ENCODE measurements at regions not wholly inside any gene's neighbourhood (a gene's known extent, or its start where the extent isn't known, plus 50 kb on each side); places are given as distances from the start of the nearest gene placed in this dataset.

DNA sequence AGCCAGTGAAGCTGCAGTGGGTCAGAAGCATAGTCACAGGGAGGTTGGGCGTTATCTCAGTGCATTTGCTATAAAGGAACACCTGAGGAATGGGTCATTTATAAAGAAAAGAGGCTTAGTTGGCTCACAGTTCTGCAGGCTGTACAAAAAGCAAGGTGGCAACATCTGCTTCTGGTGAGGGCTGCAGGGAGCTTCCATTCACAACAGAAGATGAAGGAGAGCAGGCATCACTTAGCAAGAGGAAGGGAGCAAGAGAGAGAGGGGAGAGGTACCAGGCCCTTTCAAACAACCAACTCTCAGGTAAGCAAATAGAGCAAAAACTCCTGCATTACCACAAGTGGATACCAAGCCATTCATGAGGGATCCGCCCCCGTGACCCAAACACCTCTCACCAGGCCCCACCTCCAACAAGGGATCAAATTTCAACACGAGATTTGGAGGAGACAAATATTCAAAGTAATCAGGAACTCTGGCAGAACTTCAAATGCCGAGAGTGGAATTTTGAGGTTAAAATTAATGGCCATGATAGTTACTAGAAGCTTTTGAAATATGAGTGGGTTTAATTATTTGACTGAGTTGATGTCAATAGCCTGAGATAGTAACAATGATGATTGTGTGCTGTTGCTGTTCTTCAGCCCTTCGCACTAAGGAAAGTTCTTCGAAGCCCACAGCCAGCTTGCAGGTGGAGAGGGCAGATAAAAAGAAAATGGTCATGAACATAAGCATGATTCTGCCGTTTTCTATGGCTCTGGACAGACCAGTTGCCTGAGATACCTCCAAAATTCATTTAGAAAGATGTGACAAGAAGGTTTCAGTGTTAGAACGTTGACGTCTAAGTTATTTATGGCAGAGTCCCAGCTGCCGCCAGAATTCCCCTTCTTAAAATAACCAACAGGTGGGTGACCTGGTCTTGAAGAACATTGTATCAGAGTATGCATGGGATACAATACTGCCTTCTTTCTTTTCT lies 55.3 kb upstream of the ADTRP start:
- TF ChIP-seq, protein P1, sequence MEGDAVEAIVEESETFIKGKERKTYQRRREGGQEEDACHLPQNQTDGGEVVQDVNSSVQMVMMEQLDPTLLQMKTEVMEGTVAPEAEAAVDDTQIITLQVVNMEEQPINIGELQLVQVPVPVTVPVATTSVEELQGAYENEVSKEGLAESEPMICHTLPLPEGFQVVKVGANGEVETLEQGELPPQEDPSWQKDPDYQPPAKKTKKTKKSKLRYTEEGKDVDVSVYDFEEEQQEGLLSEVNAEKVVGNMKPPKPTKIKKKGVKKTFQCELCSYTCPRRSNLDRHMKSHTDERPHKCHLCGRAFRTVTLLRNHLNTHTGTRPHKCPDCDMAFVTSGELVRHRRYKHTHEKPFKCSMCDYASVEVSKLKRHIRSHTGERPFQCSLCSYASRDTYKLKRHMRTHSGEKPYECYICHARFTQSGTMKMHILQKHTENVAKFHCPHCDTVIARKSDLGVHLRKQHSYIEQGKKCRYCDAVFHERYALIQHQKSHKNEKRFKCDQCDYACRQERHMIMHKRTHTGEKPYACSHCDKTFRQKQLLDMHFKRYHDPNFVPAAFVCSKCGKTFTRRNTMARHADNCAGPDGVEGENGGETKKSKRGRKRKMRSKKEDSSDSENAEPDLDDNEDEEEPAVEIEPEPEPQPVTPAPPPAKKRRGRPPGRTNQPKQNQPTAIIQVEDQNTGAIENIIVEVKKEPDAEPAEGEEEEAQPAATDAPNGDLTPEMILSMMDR (conservative IDR thresholded peaks at IDR 0.05 in 1 of 2, IDR thresholded peaks at IDR 0.05 in 1 of 2; ENCODE audit: extremely low read depth in 1 of 2, insufficient read depth in 1 of 2, low read depth in 1 of 2, low read length in 2 of 2) = no peak
- no peak for TF ChIP-seq EZH2 (IDR thresholded peaks at IDR 0.05; ENCODE audit: borderline replicate concordance, low read length)

Measured in mammary epithelial cell (primary cell).